ENCODE measurements at regions not wholly inside any gene's neighbourhood (a gene's known extent, or its start where the extent isn't known, plus 50 kb on each side); places are given as distances from the start of the nearest gene placed in this dataset.
A peak's percentile ranks its signal among the peaks of the same experiment; 100 is the strongest.

DNA sequence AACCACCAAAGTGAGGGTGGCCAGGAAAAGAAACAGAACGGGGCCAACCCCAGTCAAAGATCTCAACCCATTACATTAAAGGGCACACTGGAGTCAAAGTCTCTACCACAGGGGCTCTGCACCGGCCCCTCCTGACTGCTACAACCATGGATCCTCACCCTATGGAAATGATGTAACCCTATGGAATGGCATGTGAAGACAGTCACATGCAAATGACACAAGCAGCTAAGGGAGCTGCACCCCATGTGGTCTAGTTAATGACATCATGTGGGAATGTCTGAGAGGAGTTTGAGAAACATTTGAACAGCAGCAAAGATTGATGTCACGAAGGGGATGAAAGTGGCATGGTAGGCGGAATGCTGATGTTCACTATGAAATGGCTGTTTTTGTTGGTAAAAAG is 298.2 kb upstream of the SLCO3A1 start (continued):
- TF ChIP-seq, protein P1, sequence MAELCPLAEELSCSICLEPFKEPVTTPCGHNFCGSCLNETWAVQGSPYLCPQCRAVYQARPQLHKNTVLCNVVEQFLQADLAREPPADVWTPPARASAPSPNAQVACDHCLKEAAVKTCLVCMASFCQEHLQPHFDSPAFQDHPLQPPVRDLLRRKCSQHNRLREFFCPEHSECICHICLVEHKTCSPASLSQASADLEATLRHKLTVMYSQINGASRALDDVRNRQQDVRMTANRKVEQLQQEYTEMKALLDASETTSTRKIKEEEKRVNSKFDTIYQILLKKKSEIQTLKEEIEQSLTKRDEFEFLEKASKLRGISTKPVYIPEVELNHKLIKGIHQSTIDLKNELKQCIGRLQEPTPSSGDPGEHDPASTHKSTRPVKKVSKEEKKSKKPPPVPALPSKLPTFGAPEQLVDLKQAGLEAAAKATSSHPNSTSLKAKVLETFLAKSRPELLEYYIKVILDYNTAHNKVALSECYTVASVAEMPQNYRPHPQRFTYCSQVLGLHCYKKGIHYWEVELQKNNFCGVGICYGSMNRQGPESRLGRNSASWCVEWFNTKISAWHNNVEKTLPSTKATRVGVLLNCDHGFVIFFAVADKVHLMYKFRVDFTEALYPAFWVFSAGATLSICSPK (IDR thresholded peaks at IDR 0.05; ENCODE audit: borderline replicate concordance) = no peak
- TF ChIP-seq, protein P2, sequence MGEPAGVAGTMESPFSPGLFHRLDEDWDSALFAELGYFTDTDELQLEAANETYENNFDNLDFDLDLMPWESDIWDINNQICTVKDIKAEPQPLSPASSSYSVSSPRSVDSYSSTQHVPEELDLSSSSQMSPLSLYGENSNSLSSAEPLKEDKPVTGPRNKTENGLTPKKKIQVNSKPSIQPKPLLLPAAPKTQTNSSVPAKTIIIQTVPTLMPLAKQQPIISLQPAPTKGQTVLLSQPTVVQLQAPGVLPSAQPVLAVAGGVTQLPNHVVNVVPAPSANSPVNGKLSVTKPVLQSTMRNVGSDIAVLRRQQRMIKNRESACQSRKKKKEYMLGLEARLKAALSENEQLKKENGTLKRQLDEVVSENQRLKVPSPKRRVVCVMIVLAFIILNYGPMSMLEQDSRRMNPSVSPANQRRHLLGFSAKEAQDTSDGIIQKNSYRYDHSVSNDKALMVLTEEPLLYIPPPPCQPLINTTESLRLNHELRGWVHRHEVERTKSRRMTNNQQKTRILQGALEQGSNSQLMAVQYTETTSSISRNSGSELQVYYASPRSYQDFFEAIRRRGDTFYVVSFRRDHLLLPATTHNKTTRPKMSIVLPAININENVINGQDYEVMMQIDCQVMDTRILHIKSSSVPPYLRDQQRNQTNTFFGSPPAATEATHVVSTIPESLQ (CRISPR knock-in tag; IDR thresholded peaks at IDR 0.05) = no peak
- TF ChIP-seq ZNF175 (CRISPR knock-in tag; IDR thresholded peaks at IDR 0.05; ENCODE audit: low read depth) = peak; percentile 56; the same call in 1 of the 2 replicates

DNA sequence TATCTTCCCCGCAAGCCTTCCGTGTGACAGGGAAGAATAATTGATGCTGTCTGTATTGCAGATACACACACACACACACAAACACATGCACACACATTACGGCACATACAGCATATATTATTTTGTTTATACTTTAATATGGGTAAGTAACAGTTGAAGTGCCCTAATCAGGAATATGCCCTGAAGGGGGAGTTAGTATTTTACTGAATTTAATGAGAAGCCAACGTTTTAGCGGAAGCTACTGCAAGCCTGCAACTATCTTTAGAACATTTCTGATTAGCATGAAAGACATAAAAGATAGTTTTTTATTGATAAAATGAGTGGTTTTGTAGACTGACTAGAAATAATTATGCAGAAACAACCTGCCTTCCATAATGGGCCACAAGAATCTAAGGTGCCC is 296.6 kb upstream of the SLCO3A1 start:
- 16% methylated on average over 5 of the region's 5 CpGs for WGBS (ENCODE audit: insufficient coverage, low coverage, missing lambda C conversion rate)
- no peak for TF ChIP-seq NFE2L1 (tag; IDR thresholded peaks at IDR 0.05; ENCODE audit: borderline replicate concordance, low read depth)
- TF ChIP-seq, protein P3, sequence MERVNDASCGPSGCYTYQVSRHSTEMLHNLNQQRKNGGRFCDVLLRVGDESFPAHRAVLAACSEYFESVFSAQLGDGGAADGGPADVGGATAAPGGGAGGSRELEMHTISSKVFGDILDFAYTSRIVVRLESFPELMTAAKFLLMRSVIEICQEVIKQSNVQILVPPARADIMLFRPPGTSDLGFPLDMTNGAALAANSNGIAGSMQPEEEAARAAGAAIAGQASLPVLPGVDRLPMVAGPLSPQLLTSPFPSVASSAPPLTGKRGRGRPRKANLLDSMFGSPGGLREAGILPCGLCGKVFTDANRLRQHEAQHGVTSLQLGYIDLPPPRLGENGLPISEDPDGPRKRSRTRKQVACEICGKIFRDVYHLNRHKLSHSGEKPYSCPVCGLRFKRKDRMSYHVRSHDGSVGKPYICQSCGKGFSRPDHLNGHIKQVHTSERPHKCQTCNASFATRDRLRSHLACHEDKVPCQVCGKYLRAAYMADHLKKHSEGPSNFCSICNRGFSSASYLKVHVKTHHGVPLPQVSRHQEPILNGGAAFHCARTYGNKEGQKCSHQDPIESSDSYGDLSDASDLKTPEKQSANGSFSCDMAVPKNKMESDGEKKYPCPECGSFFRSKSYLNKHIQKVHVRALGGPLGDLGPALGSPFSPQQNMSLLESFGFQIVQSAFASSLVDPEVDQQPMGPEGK (CRISPR knock-in tag; IDR thresholded peaks at IDR 0.05; ENCODE audit: borderline replicate concordance) = no peak
- TF ChIP-seq ERF (CRISPR knock-in tag; IDR thresholded peaks at IDR 0.05) = no peak
- TF ChIP-seq, protein P4, sequence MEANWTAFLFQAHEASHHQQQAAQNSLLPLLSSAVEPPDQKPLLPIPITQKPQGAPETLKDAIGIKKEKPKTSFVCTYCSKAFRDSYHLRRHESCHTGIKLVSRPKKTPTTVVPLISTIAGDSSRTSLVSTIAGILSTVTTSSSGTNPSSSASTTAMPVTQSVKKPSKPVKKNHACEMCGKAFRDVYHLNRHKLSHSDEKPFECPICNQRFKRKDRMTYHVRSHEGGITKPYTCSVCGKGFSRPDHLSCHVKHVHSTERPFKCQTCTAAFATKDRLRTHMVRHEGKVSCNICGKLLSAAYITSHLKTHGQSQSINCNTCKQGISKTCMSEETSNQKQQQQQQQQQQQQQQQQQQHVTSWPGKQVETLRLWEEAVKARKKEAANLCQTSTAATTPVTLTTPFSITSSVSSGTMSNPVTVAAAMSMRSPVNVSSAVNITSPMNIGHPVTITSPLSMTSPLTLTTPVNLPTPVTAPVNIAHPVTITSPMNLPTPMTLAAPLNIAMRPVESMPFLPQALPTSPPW (CRISPR knock-in tag; IDR thresholded peaks at IDR 0.05) = no peak
- TF ChIP-seq, protein P5, sequence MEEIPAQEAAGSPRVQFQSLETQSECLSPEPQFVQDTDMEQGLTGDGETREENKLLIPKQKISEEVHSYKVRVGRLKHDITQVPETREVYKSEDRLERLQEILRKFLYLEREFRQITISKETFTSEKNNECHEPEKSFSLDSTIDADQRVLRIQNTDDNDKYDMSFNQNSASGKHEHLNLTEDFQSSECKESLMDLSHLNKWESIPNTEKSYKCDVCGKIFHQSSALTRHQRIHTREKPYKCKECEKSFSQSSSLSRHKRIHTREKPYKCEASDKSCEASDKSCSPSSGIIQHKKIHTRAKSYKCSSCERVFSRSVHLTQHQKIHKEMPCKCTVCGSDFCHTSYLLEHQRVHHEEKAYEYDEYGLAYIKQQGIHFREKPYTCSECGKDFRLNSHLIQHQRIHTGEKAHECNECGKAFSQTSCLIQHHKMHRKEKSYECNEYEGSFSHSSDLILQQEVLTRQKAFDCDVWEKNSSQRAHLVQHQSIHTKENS (CRISPR knock-in tag; IDR thresholded peaks at IDR 0.05) = no peak
- in situ Hi-C loops (cut with MboI) = no loop called here
- H2AFZ ChIP-seq (ENCODE audit: low read depth, low read length) = no peak overlapping the region
- intact Hi-C loops (cut with micrococcal nuclease) = no loop called here
- H3K9me1 ChIP-seq (ENCODE audit: control insufficient read depth, insufficient read depth, low read length) = no peaks in the 10 kb centered on the region
- H3K9me3 ChIP-seq (replicated peaks; ENCODE audit: control insufficient read depth, insufficient read depth, low read depth, low read length) = no peaks in the 10 kb centered on the region
- no peak overlapping the region for H3K4me2 ChIP-seq (ENCODE audit: insufficient read depth, low read length)
- H4K20me1 ChIP-seq (replicated peaks; ENCODE audit: control insufficient read depth, insufficient read depth, low read length) = no peaks in the 10 kb centered on the region
- no peak for DNase-seq (ENCODE audit: extremely low read depth in 1 of 4, low spot score in 3 of 4)
- ChIA-PET CTCF (ENCODE audit: low intra/inter-chr PET ratio) (no interaction called here), POLR2A (interaction anchor here (0.5 kb wide), 1 partner anchor 220 kb away, joined by 3 read pairs; no protein-coding TSS in a partner anchor)
- no peaks in the 10 kb centered on the region for H3K4me1 ChIP-seq (replicated peaks in 1 of 2; ENCODE audit: control insufficient read depth in 2 of 2, insufficient read depth in 2 of 2, low read length in 2 of 2)
- H3K79me2 ChIP-seq (ENCODE audit: control insufficient read depth, insufficient read depth, low read length) = no peaks in the 10 kb centered on the region
- no TSS peak for BruUV-seq (replicated peaks)
- no peaks in the 10 kb centered on the region for H3K36me3 ChIP-seq (ENCODE audit: control insufficient read depth, insufficient read depth, low read length)
- no peak overlapping the region for H3K27ac ChIP-seq (ENCODE audit: extremely low read depth, low read depth, low read length)
- no peak overlapping the region for H3K9ac ChIP-seq (ENCODE audit: insufficient read depth in 1 of 2, low read depth in 2 of 2, low read length in 2 of 2)
- FAIRE-seq = no peak
- H3K27me3 ChIP-seq (ENCODE audit: control insufficient read depth in 2 of 2, insufficient read depth in 2 of 2, low read length in 2 of 2) = peaks cover 21 to 31% of the 10 kb centered on the region in 2 experiments
- H3K4me3 ChIP-seq = no peak overlapping the region
- no peak for ATAC-seq
